Gastrocnemius medialis (tissue), 4 donors: ENCODE measurements at regions not wholly inside any gene's neighbourhood (a gene's known extent, or its start where the extent isn't known, plus 50 kb on each side); places are given as distances from the start of the nearest gene placed in this dataset.

ENCODE experiments used
- POLR2A ChIP-seq, 2 donors: fragments of 450-650 bp; IDR thresholded peaks; one replicate each; pipeline ENCODE4 v1.6.1; 2017; ENCODE audit warnings: antibody characterized with exemption in 2 of 2, mild to moderate bottlenecking in 2 of 2, moderate library complexity in 2 of 2
- TF ChIP-seq, protein P1 (sequence below), 5 experiments: fragments of 450-650 bp in 3 of 5; fragments of 200-600 bp in 2 of 5; sonication (generic) in 2 of 5; IDR thresholded peaks in 4 of 5; conservative IDR thresholded peaks in 1 of 5; 1 replicate in 4 of 5; 2 replicates in 1 of 5; pipeline ENCODE4 v1.5.1; 2016 to 2019; ENCODE audit warnings: antibody characterized with exemption in 5 of 5, mild to moderate bottlenecking in 3 of 5, moderate library complexity in 3 of 5

DNA sequence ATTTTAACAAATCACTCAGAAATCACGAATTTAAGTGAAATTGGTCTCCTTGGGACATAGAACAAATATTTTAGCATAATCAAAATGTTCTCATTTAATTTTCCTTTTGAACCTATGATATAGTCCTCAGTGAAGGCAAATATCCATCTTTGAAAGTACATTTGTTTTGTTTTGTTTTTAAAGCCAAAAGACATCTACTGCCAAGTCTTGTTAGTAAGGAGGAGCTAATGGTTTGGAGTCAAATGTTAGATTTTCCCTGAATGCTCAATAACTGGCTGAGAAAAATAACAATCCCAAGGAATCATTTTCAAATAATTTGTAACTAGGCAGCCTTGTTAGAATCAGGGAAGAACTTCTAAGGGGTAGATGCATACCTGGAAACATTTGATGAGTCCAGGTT is 302.9 kb upstream of the MAF start:
- TF ChIP-seq, protein P1, sequence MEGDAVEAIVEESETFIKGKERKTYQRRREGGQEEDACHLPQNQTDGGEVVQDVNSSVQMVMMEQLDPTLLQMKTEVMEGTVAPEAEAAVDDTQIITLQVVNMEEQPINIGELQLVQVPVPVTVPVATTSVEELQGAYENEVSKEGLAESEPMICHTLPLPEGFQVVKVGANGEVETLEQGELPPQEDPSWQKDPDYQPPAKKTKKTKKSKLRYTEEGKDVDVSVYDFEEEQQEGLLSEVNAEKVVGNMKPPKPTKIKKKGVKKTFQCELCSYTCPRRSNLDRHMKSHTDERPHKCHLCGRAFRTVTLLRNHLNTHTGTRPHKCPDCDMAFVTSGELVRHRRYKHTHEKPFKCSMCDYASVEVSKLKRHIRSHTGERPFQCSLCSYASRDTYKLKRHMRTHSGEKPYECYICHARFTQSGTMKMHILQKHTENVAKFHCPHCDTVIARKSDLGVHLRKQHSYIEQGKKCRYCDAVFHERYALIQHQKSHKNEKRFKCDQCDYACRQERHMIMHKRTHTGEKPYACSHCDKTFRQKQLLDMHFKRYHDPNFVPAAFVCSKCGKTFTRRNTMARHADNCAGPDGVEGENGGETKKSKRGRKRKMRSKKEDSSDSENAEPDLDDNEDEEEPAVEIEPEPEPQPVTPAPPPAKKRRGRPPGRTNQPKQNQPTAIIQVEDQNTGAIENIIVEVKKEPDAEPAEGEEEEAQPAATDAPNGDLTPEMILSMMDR (IDR thresholded peaks at IDR 0.05 in 4 of 5, conservative IDR thresholded peaks at IDR 0.05 in 1 of 5) = no peak
- no peak for TF ChIP-seq POLR2A (IDR thresholded peaks at IDR 0.05)
